ENCODE measurements at regions not wholly inside any gene's neighbourhood (a gene's known extent, or its start where the extent isn't known, plus 50 kb on each side); places are given as distances from the start of the nearest gene placed in this dataset.
"Not testable (repeated sequence)": the region's sequence is repeated elsewhere in the genome, so short reads cannot be mapped to it uniquely, and the experiment has no call there.

- no peak for DNase-seq (ENCODE audit: low read depth in 4 of 4, low spot score in 3 of 4)
Observed at GRCh38 chr3:21036888-21037287, 714.1 kb downstream of the ZNF385D start.

DNA sequence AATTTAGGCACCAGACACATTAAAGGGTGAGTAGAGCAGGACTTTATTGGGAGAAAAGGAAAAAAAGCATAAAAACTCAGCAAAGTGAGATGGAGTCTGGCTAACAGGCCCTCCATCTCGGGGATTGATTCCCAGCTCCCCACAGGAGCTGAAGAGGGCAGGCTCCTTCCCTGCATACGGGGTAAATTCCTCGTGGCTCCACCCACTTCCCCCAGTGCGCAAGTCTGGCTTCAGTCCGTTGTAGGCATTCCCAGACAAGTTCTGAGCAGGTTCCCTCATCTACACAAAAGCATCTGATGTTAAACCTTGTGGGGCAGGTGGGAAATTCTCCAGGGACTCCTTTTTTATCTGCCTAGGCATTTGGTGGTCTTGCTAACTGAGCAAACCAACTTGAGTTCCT lies 722.6 kb downstream of the ZNF385D start:
- DNase-seq (ENCODE audit: low read depth in 4 of 4, low spot score in 3 of 4) = no peak

DNA sequence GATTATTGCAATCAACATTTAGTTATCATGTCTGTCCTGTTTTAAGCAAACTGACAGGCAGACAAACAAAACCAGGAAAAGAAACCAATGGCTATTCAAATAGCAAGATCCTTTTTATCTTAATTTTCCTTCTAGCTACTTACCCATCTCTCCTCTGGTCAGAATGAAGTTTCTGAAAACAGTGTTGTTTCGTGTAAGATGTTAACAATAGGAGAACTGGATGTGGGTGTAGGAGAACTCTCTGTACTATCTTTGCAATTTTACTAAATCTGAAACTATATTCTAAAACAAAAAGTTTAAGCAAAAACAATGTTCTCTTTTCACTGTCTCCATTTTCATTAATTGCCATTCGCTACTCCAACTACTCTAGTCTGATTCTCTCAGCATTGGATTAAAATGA lies 726.4 kb downstream of the ZNF385D start:
- no peak for DNase-seq (ENCODE audit: low read depth in 4 of 4, low spot score in 3 of 4)

GRCh38 chr3:21020681-21021080 lies 730.3 kb downstream of the ZNF385D start:
- no peak for DNase-seq (ENCODE audit: low read depth in 4 of 4, low spot score in 3 of 4)

- DNase-seq (ENCODE audit: low read depth in 4 of 4, low spot score in 3 of 4) = no peak
Observed at GRCh38 chr3:21020043-21020442, 731.0 kb downstream of the ZNF385D start.

DNA sequence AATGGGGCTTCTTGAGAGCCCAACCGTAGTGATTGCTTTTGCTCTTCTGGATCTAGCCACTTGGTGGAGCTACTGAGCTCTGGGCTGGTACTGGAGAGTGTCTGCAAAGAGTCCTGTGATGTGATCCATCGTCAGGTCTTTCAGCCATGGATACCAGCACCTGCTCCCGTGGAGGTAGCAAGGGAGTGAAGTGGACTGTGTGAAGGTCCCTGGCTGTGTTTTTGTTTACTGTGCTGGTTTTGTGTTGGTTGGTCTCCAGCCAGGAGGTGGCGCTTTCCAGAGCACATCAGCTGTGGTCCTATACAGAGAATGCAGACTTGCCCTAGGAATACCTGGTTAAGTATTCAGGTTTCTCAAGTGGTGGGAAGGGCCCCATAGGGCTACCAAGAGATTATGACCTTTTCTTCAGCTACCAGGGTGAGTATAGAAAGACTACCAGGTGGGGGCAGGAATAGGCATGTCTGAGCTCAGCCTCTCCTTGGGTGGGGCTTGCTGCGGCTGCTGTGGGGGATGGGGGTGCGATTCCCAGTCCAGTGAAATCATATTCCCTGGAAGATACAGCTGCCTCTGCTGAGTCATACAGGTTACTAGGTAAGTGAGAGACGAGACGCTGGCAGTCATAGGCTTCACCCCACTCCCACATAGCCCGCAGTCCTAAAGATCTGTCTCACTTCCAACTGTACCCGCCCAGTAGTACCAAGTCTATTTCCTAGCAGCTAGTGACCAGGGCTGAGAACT lies 733.7 kb downstream of the ZNF385D start:
- no peak for DNase-seq (ENCODE audit: low read depth in 4 of 4, low spot score in 3 of 4)

DNA sequence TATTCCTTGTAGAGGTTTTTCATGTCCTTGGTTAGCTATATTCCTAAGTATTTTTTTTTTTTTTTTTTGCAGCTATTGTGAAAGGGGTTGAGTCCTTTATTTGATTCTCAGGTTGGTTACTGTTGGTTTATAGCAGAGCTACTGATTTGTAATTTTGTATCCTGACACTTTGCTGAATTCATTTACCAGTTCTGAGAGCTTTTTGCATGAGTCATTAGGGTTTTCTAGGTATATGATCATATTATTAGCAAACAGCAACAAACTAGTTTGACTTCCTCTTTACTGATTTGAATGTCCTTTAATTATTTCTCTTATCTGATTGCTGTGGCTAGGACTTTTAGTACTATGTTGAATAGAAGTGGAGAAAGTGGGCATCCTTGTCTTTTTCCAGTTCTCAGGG lies 737.4 kb downstream of the ZNF385D start:
- DNase-seq (ENCODE audit: low read depth in 4 of 4, low spot score in 3 of 4) = no peak

- no peak for DNase-seq (ENCODE audit: low read depth in 4 of 4, low spot score in 3 of 4)
Observed at GRCh38 chr3:20999661-21000060, 751.3 kb downstream of the ZNF385D start.

DNA sequence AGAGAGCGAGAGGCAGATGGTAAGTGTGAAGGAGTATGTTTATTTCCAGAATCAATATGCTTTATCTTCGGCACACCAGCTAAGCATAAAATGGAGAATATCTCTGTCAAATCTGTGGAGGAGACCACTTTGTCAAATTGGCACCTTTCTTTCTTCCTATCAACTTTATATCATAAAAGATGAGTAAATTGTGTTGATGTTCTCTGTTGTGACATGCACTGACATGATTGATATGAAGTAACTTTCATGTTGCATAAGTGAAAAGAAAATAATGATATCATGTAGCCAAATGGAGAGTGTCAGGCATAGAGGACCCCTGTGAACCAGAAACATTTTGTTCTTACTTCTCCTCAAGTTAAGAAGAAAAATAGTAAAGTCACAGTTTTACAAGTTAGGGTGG lies 753.8 kb downstream of the ZNF385D start:
- no peak for DNase-seq (ENCODE audit: low read depth in 4 of 4, low spot score in 3 of 4)

- no peak for DNase-seq (ENCODE audit: low read depth in 4 of 4, low spot score in 3 of 4)
Observed at GRCh38 chr3:20990896-20991295, 760.1 kb downstream of the ZNF385D start.

- DNase-seq (ENCODE audit: low read depth in 4 of 4, low spot score in 3 of 4) = not testable (repeated sequence)
Observed at GRCh38 chr3:20989653-20990052, 761.4 kb downstream of the ZNF385D start.

DNA sequence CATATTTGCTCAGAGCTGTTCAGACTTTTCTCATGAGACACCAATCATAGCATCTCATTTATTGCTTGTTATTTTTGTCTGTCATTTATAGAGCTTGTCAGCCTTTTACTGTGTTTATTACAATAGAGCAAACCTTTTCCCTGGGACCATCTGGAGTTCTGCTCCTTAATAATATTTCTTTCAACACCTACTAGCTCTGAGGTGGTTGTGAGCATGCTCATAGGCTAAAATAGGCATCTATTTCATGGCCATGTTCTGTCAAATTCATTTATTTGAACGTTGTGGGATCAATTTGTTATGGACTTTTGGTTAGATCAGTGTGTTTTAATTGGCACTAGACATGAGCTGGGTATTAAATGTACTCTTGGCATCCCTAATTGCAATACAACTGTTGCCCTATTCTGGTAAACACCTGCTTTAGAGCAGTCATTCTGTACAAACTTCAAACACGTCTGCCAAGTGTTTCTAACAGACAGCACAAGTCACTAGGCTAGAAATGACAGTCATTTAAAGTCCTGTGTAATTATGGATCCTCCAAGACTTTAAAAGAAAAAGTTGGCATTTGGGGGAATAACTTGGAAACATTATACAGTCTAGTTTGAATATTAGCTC lies 766.3 kb downstream of the ZNF385D start:
- DNase-seq (ENCODE audit: low read depth in 4 of 4, low spot score in 3 of 4) = no peak

- no peak for DNase-seq (ENCODE audit: low read depth in 4 of 4, low spot score in 3 of 4)
Observed at GRCh38 chr3:20975188-20975651, 775.8 kb downstream of the ZNF385D start.

DNA sequence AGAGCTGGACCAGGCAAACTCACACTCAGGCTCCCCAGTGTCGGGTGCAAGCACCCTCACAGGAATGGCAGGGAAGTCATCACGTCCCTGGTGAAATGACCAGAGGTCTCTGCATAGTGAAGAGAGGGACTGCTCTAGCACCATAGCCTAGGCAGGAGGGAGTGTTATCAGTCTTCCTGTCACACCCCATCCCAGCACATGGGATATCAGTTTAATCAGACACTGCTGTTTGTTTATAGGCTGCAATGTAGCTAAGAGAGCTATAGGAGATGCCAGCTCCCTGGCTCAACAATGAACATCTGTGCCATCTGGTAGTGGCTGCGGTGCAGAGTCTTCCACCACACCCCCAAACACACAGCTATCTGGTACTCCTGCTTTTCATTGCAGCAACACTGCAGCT lies 776.6 kb downstream of the ZNF385D start:
- no peak for DNase-seq (ENCODE audit: low read depth in 4 of 4, low spot score in 3 of 4)

GRCh38 chr3:20970807-20971206 lies 780.2 kb downstream of the ZNF385D start:
- DNase-seq (ENCODE audit: low read depth in 4 of 4, low spot score in 3 of 4) = not testable (repeated sequence)

- not testable (repeated sequence) for DNase-seq (ENCODE audit: low read depth in 4 of 4, low spot score in 3 of 4)
Observed at GRCh38 chr3:20967485-20967884, 781.5 kb upstream of the SGO1 start.

DNA sequence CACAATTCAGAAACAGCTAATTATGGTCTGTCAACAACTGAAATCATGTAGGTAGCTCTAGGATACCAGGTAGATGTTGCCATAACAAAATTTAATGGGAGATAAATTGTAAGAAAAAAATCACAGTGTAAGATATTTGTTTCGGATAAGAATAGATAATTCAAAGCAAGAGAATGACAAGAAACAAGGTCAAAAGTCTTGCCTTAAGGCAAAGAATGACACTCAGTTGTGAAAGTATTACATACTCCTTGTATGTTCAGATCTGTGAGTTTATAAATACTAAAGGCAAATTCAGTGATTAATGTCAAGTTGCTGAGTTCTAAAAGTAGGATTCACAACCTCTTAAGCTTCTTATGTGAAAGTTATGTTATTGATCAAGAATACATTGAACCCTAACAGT lies 772.2 kb upstream of the SGO1 start:
- no peak for DNase-seq (ENCODE audit: low read depth in 4 of 4, low spot score in 3 of 4)

GRCh38 chr3:20945892-20946291 lies 759.9 kb upstream of the SGO1 start:
- no peak for DNase-seq (ENCODE audit: low read depth in 4 of 4, low spot score in 3 of 4)

DNA sequence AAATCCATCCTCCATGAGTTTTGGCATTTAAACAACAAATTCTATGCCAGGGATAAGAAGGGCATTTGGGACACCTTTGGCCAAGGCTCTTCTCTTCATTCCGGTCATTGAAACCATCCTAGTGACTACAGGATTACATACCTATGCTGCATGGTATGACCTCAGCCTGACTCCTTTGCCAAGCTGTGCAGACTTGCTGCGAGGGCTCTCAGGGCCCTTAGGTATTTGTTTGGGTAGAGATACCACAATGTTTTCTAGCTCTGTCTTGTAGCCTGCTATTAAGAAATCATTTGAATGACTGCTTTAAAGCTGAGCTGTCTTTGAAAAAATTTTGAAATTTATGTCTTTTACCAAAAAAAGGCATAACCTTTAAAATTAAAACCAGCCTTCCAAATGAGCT lies 749.8 kb upstream of the SGO1 start:
- DNase-seq (ENCODE audit: low read depth in 4 of 4, low spot score in 3 of 4) = no peak

- DNase-seq (ENCODE audit: low read depth in 4 of 4, low spot score in 3 of 4) = no peak
Observed at GRCh38 chr3:20931834-20932233, 745.8 kb upstream of the SGO1 start.

DNA sequence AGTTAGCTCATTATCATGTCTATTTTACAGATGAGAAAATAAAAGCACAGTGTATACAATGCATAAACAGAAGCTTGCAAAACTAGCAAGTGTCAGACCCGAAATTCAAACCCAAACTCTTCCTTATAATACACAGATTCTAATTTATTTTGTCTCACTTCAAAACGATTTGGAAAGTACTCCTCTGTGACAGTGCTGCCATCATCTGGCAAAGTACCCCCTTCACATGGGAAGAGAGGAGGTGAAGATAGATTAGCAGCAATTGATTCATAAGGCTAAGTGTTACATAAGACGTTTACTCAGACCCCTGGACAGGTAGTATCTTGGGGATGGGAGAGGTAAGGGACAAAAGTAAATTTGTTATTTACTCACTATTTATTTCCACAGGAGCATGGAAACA lies 744.0 kb upstream of the SGO1 start:
- DNase-seq (ENCODE audit: low read depth in 4 of 4, low spot score in 3 of 4) = no peak

DNA sequence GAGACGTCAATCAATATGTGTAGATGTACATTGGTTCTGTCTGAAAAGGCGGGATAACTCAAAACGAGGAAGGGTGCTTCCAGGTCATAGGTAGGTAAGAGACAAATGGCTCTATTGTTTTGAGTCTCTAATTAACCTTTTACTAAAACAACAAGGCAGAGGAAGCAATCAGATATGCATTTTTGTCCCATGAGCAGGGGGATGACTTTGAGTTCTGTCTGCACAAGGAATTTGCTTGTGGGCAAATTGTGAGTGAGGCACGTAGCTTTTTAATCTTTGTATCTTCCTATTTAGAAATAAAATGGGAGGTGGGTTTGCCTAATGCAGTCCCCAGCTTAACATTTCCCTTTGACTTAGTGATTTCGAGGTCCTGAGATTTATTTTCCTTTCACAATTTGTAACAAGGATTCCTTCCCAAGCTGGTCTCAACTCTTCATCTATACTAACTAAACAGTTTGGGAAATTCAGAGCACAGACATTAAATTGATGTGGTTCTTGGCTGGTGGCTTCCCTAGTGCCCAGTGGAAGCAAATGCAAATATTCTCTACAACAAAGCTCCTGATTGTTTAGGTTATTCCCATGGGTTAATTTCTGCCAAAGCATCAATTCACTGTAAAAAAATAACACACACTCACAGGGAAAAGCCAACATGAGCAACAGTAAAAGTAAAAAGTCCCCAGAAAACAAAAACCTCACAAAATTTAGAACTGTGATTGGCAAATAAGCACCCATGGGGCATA lies 738.8 kb upstream of the SGO1 start:
- no peak for DNase-seq (ENCODE audit: low read depth in 4 of 4, low spot score in 3 of 4)
